ENCODE measurements at regions not wholly inside any gene's neighbourhood (a gene's known extent, or its start where the extent isn't known, plus 50 kb on each side); places are given as distances from the start of the nearest gene placed in this dataset.

- TF ChIP-seq CTCF (IDR thresholded peaks at IDR 0.05; ENCODE audit: low read depth, low read length) = no peak
- no peak for DNase-seq (ENCODE audit: extremely low read depth, low read depth)
Measured at GRCh38 chr9:95649801-95650213, 133.0 kb upstream of the PTCH1 start.

- DNase-seq (ENCODE audit: extremely low read depth, low read depth) = no peak
- no peak for TF ChIP-seq CTCF (IDR thresholded peaks at IDR 0.05; ENCODE audit: low read depth, low read length)
Measured at GRCh38 chr9:95648225-95648624, 131.5 kb upstream of the PTCH1 start.

GRCh38 chr9:95645992-95646391 lies 129.2 kb upstream of the PTCH1 start:
- no peak for DNase-seq (ENCODE audit: extremely low read depth, low read depth)

GRCh38 chr9:95645579-95645978 lies 128.8 kb upstream of the PTCH1 start:
- TF ChIP-seq CTCF (IDR thresholded peaks at IDR 0.05; ENCODE audit: low read depth, low read length) = no peak

More at GRCh38 chr9:95645992-95646391, 129.2 kb upstream of the PTCH1 start:
- TF ChIP-seq CTCF (IDR thresholded peaks at IDR 0.05; ENCODE audit: low read depth, low read length) = no peak

GRCh38 chr9:95644377-95644776 lies 127.6 kb upstream of the PTCH1 start:
- no peak for DNase-seq (ENCODE audit: extremely low read depth, low read depth)

More at GRCh38 chr9:95645579-95645978, 128.8 kb upstream of the PTCH1 start:
- DNase-seq (ENCODE audit: extremely low read depth, low read depth) = no peak

GRCh38 chr9:95643619-95644018 lies 126.8 kb upstream of the PTCH1 start:
- TF ChIP-seq CTCF (IDR thresholded peaks at IDR 0.05; ENCODE audit: low read depth, low read length) = no peak
- DNase-seq (ENCODE audit: extremely low read depth, low read depth) = no peak

More at GRCh38 chr9:95644377-95644776, 127.6 kb upstream of the PTCH1 start:
- TF ChIP-seq CTCF (IDR thresholded peaks at IDR 0.05; ENCODE audit: low read depth, low read length) = no peak

GRCh38 chr9:95642189-95642588 lies 125.4 kb upstream of the PTCH1 start:
- no peak for DNase-seq (ENCODE audit: extremely low read depth, low read depth)
- TF ChIP-seq CTCF (IDR thresholded peaks at IDR 0.05; ENCODE audit: low read depth, low read length) = no peak

Data from AG09319 (cell line).